H1 (cell line): ENCODE measurements at regions not wholly inside any gene's neighbourhood (a gene's known extent, or its start where the extent isn't known, plus 50 kb on each side); places are given as distances from the start of the nearest gene placed in this dataset.

Experiments
- BACH1 ChIP-seq: IDR thresholded peaks from 2 replicates; pipeline ENCODE4 v1.6.1; 2012; ENCODE audit warnings: low read length, improper control_type of control experiment
- CHD7 ChIP-seq: fragments of 300-600 bp; sonication (generic); IDR thresholded peaks from 2 replicates; pipeline ENCODE4 v1.7.1; 2012; ENCODE audit warnings: low read length, moderate library complexity, mild to moderate bottlenecking, inconsistent platforms; ENCODE audit not compliant: insufficient replicate concordance

GRCh38 chr6:151155095-151155494 lies 84.7 kb upstream of the AKAP12 start (continued):
- no peak for TF ChIP-seq CHD7
- TF ChIP-seq BACH1, result no peak
